Lower leg skin (tissue), 4 donors: ENCODE measurements at regions not wholly inside any gene's neighbourhood (a gene's known extent, or its start where the extent isn't known, plus 50 kb on each side); places are given as distances from the start of the nearest gene placed in this dataset.

Source experiments
- DNase-seq, 2 donors: peaks; one replicate each; pipeline ENCODE4 v3.0.0-alpha.2; 2019; ENCODE audit warnings: low spot score in 2 of 2
- H3K4me3 ChIP-seq: fragments of 200-600 bp; sonication (generic); 2 replicates; pipeline ENCODE4 v1.5.1; 2017; ENCODE audit warnings: mild to moderate bottlenecking, low read depth; ENCODE audit not compliant: poor library complexity, severe bottlenecking
- CTCF ChIP-seq, 3 donors: fragments of 450-650 bp; IDR thresholded peaks; one replicate each; pipeline ENCODE4 v1.5.1; 2016; ENCODE audit warnings: antibody characterized with exemption in 3 of 3, mild to moderate bottlenecking in 3 of 3, moderate library complexity in 2 of 3
- POLR2A ChIP-seq, 2 donors: fragments of 450-650 bp; IDR thresholded peaks; one replicate each; pipeline ENCODE4 v1.6.1; 2016 to 2017; ENCODE audit warnings: antibody characterized with exemption in 2 of 2, mild to moderate bottlenecking in 1 of 2, moderate library complexity in 1 of 2
- WGBS, 2 donors: methylation state at CpG; one replicate each; pipeline ENCODE4 v1.1.5; 2018; 5-methylcytosine and 5-hydroxymethylcytosine counted together
- intact Hi-C: fragments of 100-400 bp; cut with DNase I; formaldehyde crosslinking; loops from one replicate; pipeline ENCODE4 v1.15.0; 2023; ENCODE audit warnings: low total_unique reads

DNA sequence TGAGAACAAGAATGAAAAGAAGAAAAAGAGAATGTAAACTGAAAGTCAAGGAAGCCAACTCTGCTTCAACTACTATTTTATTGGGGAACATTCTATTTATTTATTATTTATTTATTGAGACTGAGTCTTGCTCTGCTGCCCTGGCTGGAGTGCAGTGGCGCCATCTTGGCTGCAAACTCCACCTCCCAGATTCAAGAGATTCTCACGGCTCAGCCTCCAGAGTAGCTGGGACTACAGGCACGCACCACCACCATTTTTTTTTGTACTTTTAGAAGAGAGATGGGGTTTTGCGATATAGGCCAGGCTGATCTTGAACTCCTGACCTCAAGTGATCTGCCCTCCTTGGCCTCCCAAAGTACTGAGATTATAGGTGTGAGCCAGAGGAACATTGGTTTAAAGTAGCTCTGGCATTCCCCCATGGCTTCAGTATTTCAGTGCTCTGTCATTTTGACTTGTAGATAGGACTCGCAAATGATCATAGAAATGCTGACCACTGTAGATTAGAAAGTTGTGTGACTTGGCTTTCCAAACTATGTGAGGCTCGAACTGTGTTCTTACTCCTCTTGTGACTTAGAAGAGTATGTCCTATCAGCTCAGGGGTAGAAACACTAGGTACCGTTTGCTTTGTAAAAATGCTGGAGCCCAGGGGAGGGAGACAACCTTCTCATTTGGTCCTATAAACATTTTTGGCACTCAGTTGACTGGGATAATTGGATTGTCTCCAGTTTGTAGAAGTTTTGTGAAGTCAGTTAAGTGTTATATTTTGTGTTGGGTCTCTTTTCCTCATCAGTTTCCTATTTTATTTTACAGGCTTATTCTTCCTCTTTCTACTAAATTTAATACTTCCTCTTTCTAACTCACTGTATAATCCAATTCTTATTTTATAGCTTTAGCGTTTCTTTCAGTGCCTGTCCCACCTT lies 544.9 kb upstream of the CITED2 start:
- 84 to 87% methylated on average over 8 of the region's 8 CpGs for WGBS, 2 donors
- DNase-seq: no peak

DNA sequence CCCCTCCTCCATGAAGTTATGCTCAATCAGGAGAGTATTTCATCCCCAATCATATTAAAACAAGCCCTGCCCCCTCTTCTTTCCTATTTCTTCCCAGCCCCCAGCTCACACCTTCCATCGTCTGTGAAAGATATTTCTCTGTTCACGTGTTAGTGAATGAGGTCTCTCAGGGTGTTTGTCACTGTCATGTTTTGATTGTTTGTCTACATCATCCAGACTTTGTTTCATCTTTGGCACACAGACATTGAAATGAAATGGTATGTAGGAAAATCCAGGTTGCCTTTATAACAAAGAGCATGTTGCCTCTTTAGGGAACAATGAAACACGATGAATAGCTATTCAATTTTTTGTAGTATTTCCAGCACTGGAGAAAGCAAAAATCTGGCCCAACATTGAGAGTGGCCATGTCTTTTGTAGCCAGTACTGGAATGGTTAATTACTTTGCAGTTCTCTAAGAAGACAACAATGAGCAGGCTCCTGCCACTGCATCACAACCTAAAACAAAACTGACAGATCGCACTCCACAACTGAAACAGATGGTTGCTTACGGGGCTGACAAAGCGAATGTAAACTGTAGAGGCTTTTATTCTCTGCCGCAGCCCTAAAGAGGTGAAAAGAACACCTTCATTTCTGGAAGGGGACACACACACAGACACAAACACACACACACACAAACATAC lies 543.6 kb upstream of the CITED2 start:
- H3K4me3 ChIP-seq: no peak overlapping the region
- no peak for DNase-seq
- WGBS, 2 donors: 79 to 85% methylated on average over 7 of the region's 7 CpGs
- TF ChIP-seq CTCF (IDR thresholded peaks at IDR 0.05): no peak
- intact Hi-C loops: no loop called here

More for the DNA sequence above, 544.9 kb upstream of the CITED2 start:
- TF ChIP-seq CTCF (IDR thresholded peaks at IDR 0.05): no peak
- no peak for TF ChIP-seq POLR2A (IDR thresholded peaks at IDR 0.05)
- no peak overlapping the region for H3K4me3 ChIP-seq
- intact Hi-C loops: no loop called here

- WGBS, 2 donors: 68 to 94% methylated on average over 2 of the region's 2 CpGs
- intact Hi-C loops: no loop called here
- TF ChIP-seq CTCF (IDR thresholded peaks at IDR 0.05): no peak
- TF ChIP-seq POLR2A (IDR thresholded peaks at IDR 0.05): no peak
- DNase-seq: no peak
- no peak overlapping the region for H3K4me3 ChIP-seq
Observed at GRCh38 chr6:139914910-139915309, 540.5 kb upstream of the CITED2 start.

DNA sequence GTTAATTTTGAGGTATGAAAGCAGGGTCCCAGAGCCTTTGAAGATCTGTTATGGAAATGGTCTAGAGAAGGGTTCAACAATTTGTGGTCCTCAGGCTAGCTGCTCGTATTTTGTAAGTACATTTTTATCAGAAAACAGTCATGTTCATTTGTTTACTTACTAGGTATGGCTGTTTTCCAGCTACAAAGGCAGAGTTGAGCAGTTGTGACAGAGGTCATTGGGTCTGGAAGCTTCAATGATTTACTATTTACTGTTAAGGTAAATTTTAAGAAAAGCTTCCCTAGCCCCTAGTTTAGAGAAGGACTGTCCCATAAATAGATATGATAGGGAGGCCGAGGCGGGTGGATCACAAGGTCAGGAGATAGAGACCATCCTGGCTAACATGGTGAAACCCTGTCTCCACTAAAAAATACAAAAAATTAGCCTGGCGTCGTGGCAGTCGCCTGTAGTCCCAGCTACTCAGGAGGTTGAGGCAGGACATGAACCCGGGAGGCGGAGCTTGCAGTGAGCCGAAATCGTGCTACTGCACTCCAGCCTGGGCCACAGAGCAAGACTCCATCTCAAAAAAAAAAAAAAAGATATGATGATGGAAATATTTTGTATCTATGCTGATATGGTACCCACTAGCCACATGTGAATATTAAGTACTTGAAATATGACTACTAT lies 538.4 kb upstream of the CITED2 start:
- no peak overlapping the region for H3K4me3 ChIP-seq
- DNase-seq: no peak
- TF ChIP-seq CTCF (IDR thresholded peaks at IDR 0.05): no peak
- TF ChIP-seq POLR2A (IDR thresholded peaks at IDR 0.05): no peak
- 88 to 92% methylated on average over 10 of the region's 10 CpGs for WGBS, 2 donors
- intact Hi-C loops: no loop called here

DNA sequence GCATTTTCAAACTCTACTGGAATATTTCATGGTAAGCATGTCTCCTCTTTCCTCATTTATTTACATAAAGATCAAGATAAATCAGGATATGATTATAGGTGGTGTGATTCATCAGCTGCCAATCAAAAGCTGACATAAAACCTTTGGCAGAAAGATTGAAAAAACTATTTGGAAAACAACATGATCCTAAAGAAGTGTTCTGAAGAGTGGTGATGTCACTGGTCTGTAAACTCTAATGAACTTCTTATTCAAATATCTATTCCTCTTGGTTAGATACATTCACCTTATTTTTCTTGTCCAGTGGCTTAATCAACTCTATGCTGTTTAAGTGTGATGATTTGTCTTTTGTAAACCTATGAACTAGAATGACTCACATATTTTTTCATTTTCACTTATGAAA lies 535.5 kb upstream of the CITED2 start:
- H3K4me3 ChIP-seq: no peak overlapping the region
- no peak for TF ChIP-seq POLR2A (IDR thresholded peaks at IDR 0.05)
- TF ChIP-seq CTCF (IDR thresholded peaks at IDR 0.05): no peak
- no peak for DNase-seq
- intact Hi-C loops: no loop called here
